Omental fat pad (tissue), 3 donors: ENCODE measurements at regions not wholly inside any gene's neighbourhood (a gene's known extent, or its start where the extent isn't known, plus 50 kb on each side); places are given as distances from the start of the nearest gene placed in this dataset.

Experiments used
- ATAC-seq: fragments of 150-250 bp; one replicate; pipeline ENCODE4 v1.9.1; 2016; ENCODE audit warnings: mild to moderate bottlenecking, moderate library complexity; ENCODE audit not compliant: low FRiP score
- DNase-seq: peaks from one replicate; pipeline ENCODE4 v3.0.0-alpha.2; 2019; ENCODE audit warnings: low spot score
- CTCF ChIP-seq, 3 donors: fragments of 450-650 bp; IDR thresholded peaks; one replicate each; pipeline ENCODE4 v1.5.1; 2016 to 2017; ENCODE audit warnings: antibody characterized with exemption in 3 of 3, mild to moderate bottlenecking in 3 of 3, moderate library complexity in 2 of 3

DNA sequence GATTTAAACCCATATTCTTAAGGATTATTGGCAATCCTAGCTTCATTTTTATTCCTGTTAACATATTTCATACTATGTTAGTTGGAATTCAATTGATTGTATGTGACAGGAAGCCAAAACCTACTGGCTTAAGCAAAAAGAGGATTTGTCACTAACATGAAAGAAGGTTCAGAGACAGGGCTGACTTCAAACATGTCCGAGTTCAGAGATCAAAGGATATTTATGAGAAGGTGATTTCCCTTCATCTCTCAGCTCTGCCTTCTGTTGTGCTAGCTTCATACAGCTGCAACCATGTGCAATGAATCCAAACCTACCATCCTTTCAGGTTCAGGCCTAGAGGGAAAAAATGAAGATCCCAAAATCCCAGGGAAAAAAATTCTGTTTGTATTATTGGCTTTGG lies 349.7 kb downstream of the ATP23 start:
- no peak for ATAC-seq
- no peak for TF ChIP-seq CTCF (IDR thresholded peaks at IDR 0.05)

GRCh38 chr12:58293308-58293982 lies 352.1 kb downstream of the ATP23 start:
- TF ChIP-seq CTCF (IDR thresholded peaks at IDR 0.05): no peak

More for the DNA sequence above, 349.7 kb downstream of the ATP23 start:
- DNase-seq: no peak

DNA sequence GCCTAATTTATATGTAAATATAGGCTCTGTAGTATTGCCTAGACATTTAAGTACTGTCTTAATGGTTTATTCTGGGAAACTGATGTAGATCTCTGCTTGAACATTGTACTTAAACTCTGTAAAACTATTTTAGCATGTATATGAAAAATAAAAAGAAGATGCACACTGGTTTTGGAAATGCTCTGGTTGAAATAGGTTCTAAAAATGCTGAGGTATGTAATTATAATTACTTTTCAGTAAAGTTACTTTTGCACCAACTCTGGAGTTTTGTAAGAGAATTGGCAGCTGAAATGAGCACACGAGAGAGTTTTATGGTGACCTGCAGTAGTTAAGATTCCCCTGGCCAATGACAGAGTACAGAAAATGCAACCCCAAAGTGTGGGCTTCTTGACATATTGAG lies 353.9 kb downstream of the ATP23 start:
- ATAC-seq (no peak), DNase-seq (no peak)
- TF ChIP-seq CTCF (IDR thresholded peaks at IDR 0.05): no peak

More at GRCh38 chr12:58293308-58293982, 352.1 kb downstream of the ATP23 start:
- DNase-seq (no peak), ATAC-seq (no peak)

DNA sequence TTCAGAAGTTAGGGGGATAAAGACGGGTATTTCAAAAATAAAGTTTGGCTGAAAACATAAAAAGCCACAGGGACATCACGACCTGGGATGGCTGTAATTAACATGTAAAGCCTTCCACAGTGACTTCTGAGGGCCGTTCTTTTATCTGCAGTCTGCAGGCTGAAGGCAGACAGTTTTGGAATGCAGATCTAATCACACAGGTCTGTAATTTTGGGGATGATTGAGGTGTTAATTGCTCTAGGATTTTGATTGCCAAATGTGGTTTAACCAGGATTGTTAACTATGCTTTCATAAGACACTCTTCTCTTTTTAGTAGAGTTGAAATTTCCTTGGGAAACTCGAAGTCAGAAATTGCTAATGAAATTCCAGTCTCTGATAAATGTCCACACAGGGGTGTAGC lies 355.5 kb downstream of the ATP23 start:
- ATAC-seq (no peak), DNase-seq (no peak)
- TF ChIP-seq CTCF (IDR thresholded peaks at IDR 0.05): no peak

DNA sequence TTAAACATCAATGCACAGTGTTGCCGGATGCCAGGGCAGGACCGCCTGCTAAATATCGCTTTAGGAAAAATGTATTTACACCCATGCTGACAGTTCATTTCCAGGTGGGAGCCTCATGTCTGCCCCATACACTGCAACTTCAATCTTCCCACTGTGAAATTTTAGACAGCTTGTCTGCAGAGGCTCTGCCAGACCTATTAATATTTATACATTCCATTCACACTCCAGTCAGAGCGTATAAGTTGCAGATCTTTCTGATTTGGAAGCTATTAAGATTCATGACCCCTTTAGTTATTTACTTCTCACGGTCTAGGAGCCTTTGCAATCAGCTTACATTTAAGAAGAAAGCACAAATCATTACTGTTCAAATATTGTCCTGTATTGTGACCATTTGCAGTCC lies 357.4 kb downstream of the ATP23 start:
- DNase-seq (no peak), ATAC-seq (no peak)
- TF ChIP-seq CTCF (IDR thresholded peaks at IDR 0.05): no peak

DNA sequence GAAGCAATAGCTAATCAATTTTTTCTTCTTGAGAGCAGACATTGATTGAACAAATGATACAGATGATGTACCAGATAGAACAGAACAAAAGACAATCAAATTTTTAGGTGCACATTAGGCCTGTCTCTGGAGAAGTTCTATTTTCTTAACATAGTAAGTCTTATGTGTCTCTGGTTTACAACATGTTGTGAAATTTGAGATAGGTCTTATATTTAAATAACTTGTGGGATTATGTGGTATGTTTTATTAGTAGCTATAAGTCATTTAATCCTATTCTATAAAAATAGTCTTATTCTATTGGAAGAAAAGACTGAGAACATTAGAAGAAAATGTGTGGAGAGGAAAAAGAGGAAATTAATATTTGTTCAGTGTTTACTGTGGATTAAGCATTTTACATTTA lies 358.0 kb downstream of the ATP23 start:
- no peak for DNase-seq
- TF ChIP-seq CTCF (IDR thresholded peaks at IDR 0.05): no peak
- ATAC-seq: no peak

DNA sequence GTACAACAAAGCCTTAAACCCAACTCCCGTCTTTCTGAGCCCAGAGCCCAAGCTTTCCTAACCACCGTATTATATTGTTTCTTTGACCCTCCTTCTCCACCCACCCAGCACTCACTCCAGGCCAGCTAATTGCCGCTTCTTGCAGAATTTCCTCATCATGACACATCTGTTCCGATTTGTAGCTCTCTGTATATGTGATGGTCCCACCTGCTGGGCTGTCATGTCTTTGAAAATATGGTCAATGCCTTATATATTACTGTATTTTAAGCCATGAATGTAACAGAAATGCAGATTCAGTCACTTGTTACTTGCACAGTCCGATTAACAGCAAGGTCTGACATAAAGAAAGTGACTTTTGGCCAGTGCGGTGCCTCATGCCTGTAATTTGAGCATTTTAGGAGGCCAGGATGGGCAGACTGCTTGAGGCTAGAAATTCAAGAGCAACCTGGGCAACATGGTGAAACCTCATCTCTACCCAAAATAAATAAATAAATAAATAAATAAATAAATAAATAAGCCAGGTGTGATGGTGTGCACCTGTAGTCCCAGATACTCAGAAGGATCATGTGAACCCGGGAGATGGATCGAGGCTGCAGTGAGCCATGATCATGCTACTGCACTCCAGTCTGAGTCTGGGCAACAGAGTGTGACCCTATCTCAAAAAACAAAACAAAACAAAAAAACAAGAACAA lies 359.8 kb downstream of the ATP23 start:
- ATAC-seq: no peak
- DNase-seq: no peak
- TF ChIP-seq CTCF (IDR thresholded peaks at IDR 0.05): no peak
